Lung microvascular endothelial cell (primary cell): ENCODE measurements at regions not wholly inside any gene's neighbourhood (a gene's known extent, or its start where the extent isn't known, plus 50 kb on each side); places are given as distances from the start of the nearest gene placed in this dataset.
"Not testable (repeated sequence)": the region's sequence is repeated elsewhere in the genome, so short reads cannot be mapped to it uniquely, and the experiment has no call there.

Source experiments
- DNase-seq, 2 donors: peaks; one replicate each; pipeline versions ENCODE4 v3.0.0 to v3.0.0-alpha.2; 2010; ENCODE audit warnings: low read depth in 2 of 2

GRCh38 chr14:34300882-34301734 lies 160.9 kb downstream of the SPTSSA start:
- peak; percentile 44 to 58 for DNase-seq

GRCh38 chr14:34300330-34300729 lies 161.7 kb downstream of the SPTSSA start:
- DNase-seq = no peak

- DNase-seq = no peak
Measured at GRCh38 chr14:34299360-34299759, 162.7 kb downstream of the SPTSSA start.

- DNase-seq = no peak
Measured at GRCh38 chr14:34297786-34298520, 164.1 kb downstream of the SPTSSA start.

- DNase-seq = no peak
Measured at GRCh38 chr14:34283590-34283989, 178.4 kb downstream of the SPTSSA start.

GRCh38 chr14:34277191-34277590 lies 184.8 kb downstream of the SPTSSA start:
- no peak for DNase-seq

GRCh38 chr14:34275530-34275929 lies 186.5 kb downstream of the SPTSSA start:
- no peak for DNase-seq

- no peak for DNase-seq
Measured at GRCh38 chr14:34275078-34275477, 187.0 kb downstream of the SPTSSA start.

- DNase-seq = not testable (repeated sequence)
Measured at GRCh38 chr14:34273716-34274115, 188.3 kb downstream of the SPTSSA start.

GRCh38 chr14:34270361-34270760 lies 191.7 kb downstream of the SPTSSA start:
- DNase-seq = no peak

- DNase-seq = no peak
Measured at GRCh38 chr14:34266344-34266743, 195.7 kb downstream of the SPTSSA start.

GRCh38 chr14:34262127-34262910 lies 199.7 kb downstream of the SPTSSA start:
- no peak for DNase-seq

GRCh38 chr14:34259996-34260395 lies 202.0 kb downstream of the SPTSSA start:
- no peak for DNase-seq

GRCh38 chr14:34258318-34258717 lies 203.7 kb downstream of the SPTSSA start:
- DNase-seq = no peak

GRCh38 chr14:34257505-34257904 lies 204.5 kb downstream of the SPTSSA start:
- no peak for DNase-seq

GRCh38 chr14:34256223-34256622 lies 205.8 kb downstream of the SPTSSA start:
- DNase-seq = no peak

- DNase-seq = no peak
Measured at GRCh38 chr14:34254571-34254970, 207.5 kb downstream of the SPTSSA start.

- DNase-seq = no peak
Measured at GRCh38 chr14:34254031-34254430, 208.0 kb downstream of the SPTSSA start.

- DNase-seq = peak in 1 of 2 donors; percentile 66
Measured at GRCh38 chr14:34252227-34252626, 209.8 kb downstream of the SPTSSA start.

GRCh38 chr14:34251662-34252061 lies 210.4 kb downstream of the SPTSSA start:
- DNase-seq = peak in 1 of 2 donors; percentile 69

- no peak for DNase-seq
Measured at GRCh38 chr14:34250959-34251358, 211.1 kb downstream of the SPTSSA start.

- DNase-seq = no peak
Measured at GRCh38 chr14:34247605-34248004, 214.4 kb downstream of the SPTSSA start.
